ENCODE measurements at regions not wholly inside any gene's neighbourhood (a gene's known extent, or its start where the extent isn't known, plus 50 kb on each side); places are given as distances from the start of the nearest gene placed in this dataset.

DNA sequence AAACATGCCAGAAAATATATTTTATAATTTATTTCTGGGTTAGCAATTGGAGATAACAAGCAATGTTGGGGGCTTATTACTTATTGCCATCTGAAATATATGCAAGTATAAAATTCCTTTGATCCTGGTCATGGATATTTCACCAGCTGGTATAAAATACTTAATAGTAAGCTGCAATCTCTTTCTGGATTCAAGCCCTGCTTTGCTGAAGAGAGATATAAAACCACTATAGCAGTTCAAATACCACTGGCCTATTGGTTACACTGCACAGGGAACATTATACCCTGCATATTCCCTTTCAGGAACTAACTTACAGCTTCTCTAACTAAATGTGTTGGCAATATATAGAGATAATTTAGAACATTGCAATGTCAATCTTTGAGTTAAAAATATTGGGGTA lies 546.2 kb upstream of the ATP2B1 start:
- no peak for TF ChIP-seq CTCF (conservative IDR thresholded peaks at IDR 0.05; ENCODE audit: low read depth, low read length)
- no peak overlapping the region for H3K4me3 ChIP-seq (ENCODE audit: low read depth, low read length)
- DNase-seq (ENCODE audit: low read depth), result no peak

- peak; percentile 78 for DNase-seq (ENCODE audit: low read depth)
Measured at GRCh38 chr12:90253674-90254181, 545.1 kb upstream of the ATP2B1 start.

GRCh38 chr12:90253136-90253535 lies 544.5 kb upstream of the ATP2B1 start:
- DNase-seq (ENCODE audit: low read depth), result no peak
- no peak overlapping the region for H3K4me3 ChIP-seq (ENCODE audit: low read depth, low read length)
- no peak for TF ChIP-seq CTCF (conservative IDR thresholded peaks at IDR 0.05; ENCODE audit: low read depth, low read length)

More at GRCh38 chr12:90253674-90254181, 545.1 kb upstream of the ATP2B1 start:
- no peak overlapping the region for H3K4me3 ChIP-seq (ENCODE audit: low read depth, low read length)
- TF ChIP-seq CTCF (conservative IDR thresholded peaks at IDR 0.05; ENCODE audit: low read depth, low read length), result peak; percentile 52

GRCh38 chr12:90250766-90251165 lies 542.1 kb upstream of the ATP2B1 start:
- H3K4me3 ChIP-seq (ENCODE audit: low read depth, low read length), result no peak overlapping the region
- no peak for DNase-seq (ENCODE audit: low read depth)
- TF ChIP-seq CTCF (conservative IDR thresholded peaks at IDR 0.05; ENCODE audit: low read depth, low read length), result no peak

DNA sequence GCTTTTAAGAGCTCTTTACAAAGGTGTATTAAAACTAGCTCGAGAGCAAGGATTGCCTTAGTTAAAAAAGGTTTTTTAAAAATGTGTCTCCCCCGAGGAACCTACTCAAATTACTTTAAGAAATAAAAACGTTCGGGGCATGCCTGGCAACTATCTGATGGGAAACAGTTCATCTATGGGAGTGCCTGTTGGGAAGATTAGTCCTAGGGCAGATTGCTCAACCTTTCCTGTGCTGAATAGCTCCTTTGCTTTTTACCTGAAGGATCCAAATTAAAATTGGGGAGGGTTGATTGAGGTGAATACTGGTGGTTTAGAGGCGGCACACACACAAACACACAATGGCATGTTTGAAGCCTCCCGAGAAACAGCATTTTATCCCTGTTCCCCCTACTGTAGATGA lies 541.4 kb upstream of the ATP2B1 start:
- no peak overlapping the region for H3K4me3 ChIP-seq (ENCODE audit: low read depth, low read length)
- TF ChIP-seq CTCF (conservative IDR thresholded peaks at IDR 0.05; ENCODE audit: low read depth, low read length), result no peak
- DNase-seq (ENCODE audit: low read depth), result no peak

DNA sequence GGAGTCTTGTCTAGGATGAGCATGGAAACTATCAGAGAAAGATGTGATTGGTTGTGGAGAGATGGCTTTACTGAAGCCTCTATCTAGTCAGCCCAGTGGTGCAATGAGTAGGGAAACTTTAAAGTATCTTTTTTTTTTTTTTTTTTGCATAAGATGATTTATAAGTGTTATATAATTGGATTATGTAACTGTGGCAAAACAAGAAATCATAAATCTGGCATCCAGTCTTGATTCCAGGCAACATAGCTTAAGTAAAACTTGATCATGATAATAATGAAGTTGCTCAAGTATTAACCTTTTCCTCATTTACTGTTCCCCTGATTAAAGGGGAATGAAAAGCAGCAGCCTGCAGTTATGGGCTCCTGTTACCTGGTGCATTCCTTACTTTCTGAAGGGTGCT lies 538.0 kb upstream of the ATP2B1 start:
- DNase-seq (ENCODE audit: low read depth), result no peak
- no peak overlapping the region for H3K4me3 ChIP-seq (ENCODE audit: low read depth, low read length)
- no peak for TF ChIP-seq CTCF (conservative IDR thresholded peaks at IDR 0.05; ENCODE audit: low read depth, low read length)

DNA sequence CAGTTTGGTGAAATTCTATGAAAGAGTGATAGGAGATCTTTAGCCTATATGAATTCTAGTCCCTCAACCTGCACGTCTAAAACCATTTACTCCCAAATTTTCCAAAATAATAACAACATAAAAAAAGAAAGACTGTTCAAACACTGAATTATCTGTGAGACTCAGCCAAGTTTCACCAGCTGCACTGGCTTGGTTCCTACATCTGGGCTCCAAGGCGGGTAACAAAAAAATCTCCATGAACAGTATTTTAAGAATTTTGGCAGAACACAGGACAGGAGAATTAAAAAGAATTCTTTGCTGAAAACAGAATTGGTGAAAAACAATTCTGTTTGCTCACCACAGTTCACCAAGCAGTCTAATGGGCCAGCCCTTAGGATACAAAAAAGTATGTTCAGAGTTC lies 536.8 kb upstream of the ATP2B1 start:
- no peak overlapping the region for H3K4me3 ChIP-seq (ENCODE audit: low read depth, low read length)
- no peak for TF ChIP-seq CTCF (conservative IDR thresholded peaks at IDR 0.05; ENCODE audit: low read depth, low read length)
- DNase-seq (ENCODE audit: low read depth), result no peak

Measured in epithelial cell of proximal tubule (primary cell).